Choroid plexus epithelial cell (primary cell): ENCODE measurements at regions not wholly inside any gene's neighbourhood (a gene's known extent, or its start where the extent isn't known, plus 50 kb on each side); places are given as distances from the start of the nearest gene placed in this dataset.

ENCODE experiments used
- DNase-seq: peaks from one replicate; pipeline ENCODE4 v3.0.0-alpha.2; 2010; ENCODE audit warnings: low read depth
- H3K4me3 ChIP-seq: 2 replicates; pipeline ENCODE4 v1.5.1; 2011; ENCODE audit warnings: low read depth, mild to moderate bottlenecking, control low read depth, low read length, moderate library complexity
- CTCF ChIP-seq: conservative IDR thresholded peaks from 2 replicates; pipeline ENCODE4 v1.5.1; 2011; ENCODE audit warnings: low read depth, mild to moderate bottlenecking, control low read depth, inconsistent platforms, low read length, moderate library complexity

GRCh38 chr6:156273065-156273711 lies 504.0 kb upstream of the ARID1B start:
- TF ChIP-seq CTCF, result no peak
- H3K4me3 ChIP-seq, result no peak overlapping the region
- DNase-seq, result no peak

GRCh38 chr6:156269751-156270369 lies 507.3 kb upstream of the ARID1B start:
- no peak for TF ChIP-seq CTCF
- H3K4me3 ChIP-seq, result no peak overlapping the region
- no peak for DNase-seq

- no peak for DNase-seq
- no peak for TF ChIP-seq CTCF
- H3K4me3 ChIP-seq, result no peak overlapping the region
These were observed 508.3 kb upstream of the ARID1B start for GRCh38 chr6:156268849-156269248.

- no peak for TF ChIP-seq CTCF
- no peak overlapping the region for H3K4me3 ChIP-seq
- DNase-seq, result no peak
These were observed 515.2 kb upstream of the ARID1B start for GRCh38 chr6:156262014-156262413.

- no peak for TF ChIP-seq CTCF
- DNase-seq, result no peak
- no peak overlapping the region for H3K4me3 ChIP-seq
These were observed 516.4 kb upstream of the ARID1B start for GRCh38 chr6:156260815-156261214.

GRCh38 chr6:156258981-156259380 lies 518.2 kb upstream of the ARID1B start:
- H3K4me3 ChIP-seq, result no peak overlapping the region
- TF ChIP-seq CTCF, result no peak
- no peak for DNase-seq

GRCh38 chr6:156256161-156256560 lies 521.0 kb upstream of the ARID1B start:
- TF ChIP-seq CTCF, result no peak
- no peak for DNase-seq
- H3K4me3 ChIP-seq, result no peak overlapping the region
